AG04450 (cell line): ENCODE measurements at regions not wholly inside any gene's neighbourhood (a gene's known extent, or its start where the extent isn't known, plus 50 kb on each side); places are given as distances from the start of the nearest gene placed in this dataset.

Source experiments
- CTCF ChIA-PET: fragments of 300-600, 350-600 bp; formaldehyde crosslinking; extraction: SDS; loops from one replicate; lab custom pipeline; 2022; ENCODE audit warnings: antibody characterized with exemption, inconsistent platforms; lab: Charles Lee
- POLR2A ChIA-PET: fragments of 350-600 bp; formaldehyde crosslinking; extraction: SDS; loops from one replicate; lab custom pipeline; 2021; ENCODE audit warnings: antibody characterized with exemption, inconsistent platforms; lab: Yijun Ruan, JAX
- DNase-seq: peaks from one replicate; pipeline ENCODE4 v3.0.0-alpha.2; 2011; ENCODE audit warnings: low read depth, low spot score
- H3K27ac ChIP-seq: one replicate; pipeline ENCODE4 v1.5.1; 2012; ENCODE audit warnings: low read depth, low read length, control low read depth
- H3K27me3 ChIP-seq: one replicate; pipeline ENCODE4 v1.6.0; 2012; ENCODE audit warnings: low read length; ENCODE audit not compliant: control insufficient read depth, insufficient read depth
- H3K4me3 ChIP-seq: 2 replicates; pipeline ENCODE4 v1.5.1; 2011; ENCODE audit warnings: mild to moderate bottlenecking, low read depth, low read length, control low read depth
- H3K9me3 ChIP-seq: 2 replicates; pipeline ENCODE4 v1.5.1; 2012; ENCODE audit warnings: low read length; ENCODE audit not compliant: control insufficient read depth, insufficient read depth
- TF ChIP-seq, protein P1 (sequence below): IDR thresholded peaks from 2 replicates; pipeline ENCODE4 v1.5.1; 2011; ENCODE audit warnings: low read depth, low read length, control low read depth, inconsistent platforms

DNA sequence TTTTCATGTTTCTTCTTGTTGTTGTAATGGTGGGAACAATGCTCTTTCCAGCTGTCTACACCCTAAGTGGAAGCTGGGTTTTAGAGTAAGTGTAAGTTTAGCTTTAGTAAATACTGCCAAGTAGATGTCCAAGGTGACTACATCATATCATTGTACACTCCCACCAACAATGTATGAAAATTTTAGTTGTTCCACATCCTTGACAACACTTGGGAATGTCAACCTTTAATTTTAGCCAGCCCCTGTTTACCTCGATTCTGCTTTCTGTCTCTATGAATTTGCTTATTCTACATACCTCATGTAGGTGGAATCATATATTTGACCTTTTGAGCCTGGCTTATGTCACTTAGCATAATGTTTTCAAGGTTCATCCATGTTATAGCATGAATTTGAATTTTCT is 93.0 kb downstream of the MTPAP start:
- TF ChIP-seq, protein P1, sequence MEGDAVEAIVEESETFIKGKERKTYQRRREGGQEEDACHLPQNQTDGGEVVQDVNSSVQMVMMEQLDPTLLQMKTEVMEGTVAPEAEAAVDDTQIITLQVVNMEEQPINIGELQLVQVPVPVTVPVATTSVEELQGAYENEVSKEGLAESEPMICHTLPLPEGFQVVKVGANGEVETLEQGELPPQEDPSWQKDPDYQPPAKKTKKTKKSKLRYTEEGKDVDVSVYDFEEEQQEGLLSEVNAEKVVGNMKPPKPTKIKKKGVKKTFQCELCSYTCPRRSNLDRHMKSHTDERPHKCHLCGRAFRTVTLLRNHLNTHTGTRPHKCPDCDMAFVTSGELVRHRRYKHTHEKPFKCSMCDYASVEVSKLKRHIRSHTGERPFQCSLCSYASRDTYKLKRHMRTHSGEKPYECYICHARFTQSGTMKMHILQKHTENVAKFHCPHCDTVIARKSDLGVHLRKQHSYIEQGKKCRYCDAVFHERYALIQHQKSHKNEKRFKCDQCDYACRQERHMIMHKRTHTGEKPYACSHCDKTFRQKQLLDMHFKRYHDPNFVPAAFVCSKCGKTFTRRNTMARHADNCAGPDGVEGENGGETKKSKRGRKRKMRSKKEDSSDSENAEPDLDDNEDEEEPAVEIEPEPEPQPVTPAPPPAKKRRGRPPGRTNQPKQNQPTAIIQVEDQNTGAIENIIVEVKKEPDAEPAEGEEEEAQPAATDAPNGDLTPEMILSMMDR, result no peak
- DNase-seq, result no peak
- no peak overlapping the region for H3K27ac ChIP-seq
- POLR2A ChIA-PET, result no interaction called here
- CTCF ChIA-PET, result no interaction called here
- no peak overlapping the region for H3K4me3 ChIP-seq
- H3K9me3 ChIP-seq, result peaks cover 3% of the 10 kb centered on the region; the same call in 1 of the 2 replicates
- peaks cover 8% of the 10 kb centered on the region for H3K27me3 ChIP-seq

DNA sequence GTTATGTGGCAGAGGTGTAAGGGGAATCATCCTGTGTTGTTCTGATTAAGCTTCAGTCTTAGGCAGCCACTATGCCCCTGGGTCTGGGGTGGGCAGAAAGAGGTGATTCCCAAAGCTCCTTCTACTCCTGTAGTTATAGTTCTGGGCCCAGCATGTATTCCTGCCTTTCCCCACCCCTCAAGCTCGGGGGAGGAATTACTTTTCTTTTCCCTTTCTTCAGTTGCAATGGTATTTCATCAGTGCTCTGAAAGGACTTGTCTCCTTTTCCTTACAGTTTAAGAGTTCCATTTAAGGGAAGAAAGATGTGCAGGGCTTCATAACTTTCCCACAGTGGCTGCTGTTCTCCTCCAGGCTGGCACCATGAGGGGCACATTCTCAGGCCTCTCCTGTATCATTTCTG is 94.2 kb downstream of the MTPAP start:
- no peak overlapping the region for H3K27ac ChIP-seq
- H3K27me3 ChIP-seq, result peaks cover 8% of the 10 kb centered on the region
- POLR2A ChIA-PET, result no interaction called here
- no peak for DNase-seq
- CTCF ChIA-PET, result interaction anchor here (0.7 kb wide), 2 partner anchors 122 to 182 kb away, joined by 6 to 9 read pairs; no protein-coding TSS in a partner anchor
- no peak overlapping the region for H3K4me3 ChIP-seq
- H3K9me3 ChIP-seq, result peaks cover 3% of the 10 kb centered on the region; the same call in 1 of the 2 replicates
- TF ChIP-seq, protein P1, result no peak

DNA sequence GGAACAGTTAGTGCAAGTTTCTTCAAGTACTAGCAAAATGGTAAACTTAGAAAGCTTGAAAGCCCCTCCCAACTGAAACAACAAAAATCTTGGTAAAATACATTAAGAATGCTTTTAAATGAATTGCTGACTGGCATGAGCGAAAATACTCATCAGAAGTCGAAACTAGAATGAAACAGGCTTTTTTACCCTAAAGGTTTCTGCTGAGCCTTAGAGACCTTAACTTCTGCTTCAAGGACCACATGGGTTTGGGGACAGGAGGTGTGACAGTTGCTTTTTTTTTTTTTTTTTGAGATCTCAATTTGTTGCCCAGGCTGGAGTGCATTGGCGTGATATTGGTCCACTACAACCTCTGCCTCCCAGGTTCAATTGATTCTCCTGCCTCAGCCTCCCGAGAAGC is 100.3 kb downstream of the MTPAP start:
- no peak for DNase-seq
- H3K27me3 ChIP-seq, result peaks cover 2% of the 10 kb centered on the region
- no peak overlapping the region for H3K27ac ChIP-seq
- TF ChIP-seq, protein P1, result no peak
- CTCF ChIA-PET, result no interaction called here
- peaks cover 2% of the 10 kb centered on the region; the same call in 1 of the 2 replicates for H3K9me3 ChIP-seq
- POLR2A ChIA-PET, result no interaction called here
- no peak overlapping the region for H3K4me3 ChIP-seq

DNA sequence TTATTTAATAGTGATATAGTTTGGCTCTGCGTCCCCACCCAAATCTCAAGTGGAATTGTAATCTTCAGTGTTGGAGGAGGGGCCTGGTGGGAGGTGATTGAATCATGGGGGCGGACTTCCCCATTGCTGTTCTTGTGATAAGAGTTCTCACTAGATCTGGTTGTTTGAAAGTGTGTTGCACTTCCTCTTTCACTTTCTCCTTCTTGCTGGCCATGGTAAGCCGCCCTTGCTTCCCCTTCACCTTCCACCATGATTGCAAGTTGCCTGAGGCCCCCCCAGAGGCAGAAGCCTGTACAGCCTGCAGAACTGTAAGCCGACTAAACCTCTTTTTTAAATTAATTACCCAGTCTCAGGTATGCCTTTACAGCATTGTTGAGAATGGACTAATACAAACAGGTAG is 101.4 kb downstream of the MTPAP start:
- Histone ChIP-seq H3K27ac (no peak overlapping the region), H3K27me3 (peaks cover 2% of the 10 kb centered on the region), H3K9me3 (no peaks in the 10 kb centered on the region), H3K4me3 (no peak overlapping the region)
- TF ChIP-seq, protein P1, result no peak
- POLR2A ChIA-PET, result no interaction called here
- no peak for DNase-seq
- CTCF ChIA-PET, result interaction anchor here (0.5 kb wide), 1 partner anchor 334 kb away, joined by 5 read pairs; no protein-coding TSS in a partner anchor

DNA sequence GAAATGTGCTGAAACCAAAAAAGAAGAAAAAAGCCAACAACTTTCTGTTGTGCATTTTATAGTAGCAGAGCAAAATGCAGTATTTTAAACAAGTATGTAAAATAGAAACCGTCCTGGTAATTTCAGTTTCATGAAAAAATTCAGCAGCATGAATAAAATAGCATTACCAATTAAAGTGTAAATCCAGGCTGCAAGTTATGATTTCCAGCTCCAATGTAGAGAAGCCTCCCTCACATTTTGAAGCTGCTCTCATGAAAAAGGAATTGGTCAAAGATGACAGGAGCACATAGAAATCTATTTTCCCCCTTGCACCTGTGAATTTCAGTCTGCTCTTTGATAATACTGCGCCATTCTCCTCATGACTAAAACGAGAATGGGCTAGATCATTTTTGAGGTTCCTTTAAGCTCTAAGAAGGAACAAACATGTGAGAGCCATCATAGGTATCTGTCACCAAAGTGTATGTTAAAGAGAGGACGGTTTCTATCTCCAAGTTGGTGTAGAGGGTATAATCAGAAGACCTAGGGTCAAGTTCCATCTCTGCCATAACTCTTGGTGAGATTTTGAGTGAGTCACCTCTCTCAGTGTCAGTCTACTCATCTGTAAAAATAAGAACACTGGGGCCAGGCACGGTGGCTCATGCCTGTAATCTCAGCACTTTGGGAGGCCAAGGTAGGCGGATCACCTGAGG is 107.5 kb downstream of the MTPAP start:
- Histone ChIP-seq H3K9me3 (no peaks in the 10 kb centered on the region), H3K27me3 (no peaks in the 10 kb centered on the region), H3K4me3 (no peak overlapping the region), H3K27ac (no peak overlapping the region)
- DNase-seq, result no peak
- CTCF ChIA-PET, result interaction anchor here (1.0 to 1.9 kb wide), 11 partner anchors 10 to 244 kb away, joined by 3 to 7 read pairs (median 3); no protein-coding TSS in a partner anchor
- POLR2A ChIA-PET, result interaction anchor here (0.7 kb wide), 1 partner anchor 54 kb away, joined by 4 read pairs; no protein-coding TSS in a partner anchor
- TF ChIP-seq, protein P1, result no peak
